ENCODE measurements at regions not wholly inside any gene's neighbourhood (a gene's known extent, or its start where the extent isn't known, plus 50 kb on each side); places are given as distances from the start of the nearest gene placed in this dataset.

- Histone ChIP-seq H3K27ac (no peak overlapping the region), H3K4me3 (no peak overlapping the region), H3K4me1 (peaks cover 24% of the 10 kb centered on the region), H3K27me3 (no peaks in the 10 kb centered on the region), H3K9me3 (no peaks in the 10 kb centered on the region), H3K36me3 (no peaks in the 10 kb centered on the region)
- no peak for TF ChIP-seq CTCF (IDR thresholded peaks at IDR 0.05)
- no peak for DNase-seq
- intact Hi-C loops (cut with DNase I), result no loop called here
- ATAC-seq, result no peak
These were observed 108.1 kb upstream of the ARHGAP28 start for GRCh38 chr18:6621437-6621836.

DNA sequence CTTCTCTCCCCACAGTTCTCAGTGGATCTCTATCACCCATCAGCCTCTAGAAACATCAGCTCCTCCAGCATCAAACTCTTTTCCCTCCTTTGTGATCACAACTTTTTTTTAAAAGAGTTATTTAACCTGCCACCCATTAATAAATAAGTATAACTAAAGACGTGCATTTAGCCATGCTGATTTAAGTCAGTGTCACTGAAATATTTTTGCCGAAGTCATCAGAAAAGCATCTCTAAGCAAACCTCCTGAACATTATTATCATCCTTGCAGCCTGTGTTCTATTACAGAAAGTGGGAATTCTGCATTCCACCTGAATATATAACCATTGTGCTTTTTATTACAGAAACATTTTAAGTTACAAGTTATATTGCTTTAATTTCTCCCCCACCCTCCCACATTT lies 106.2 kb upstream of the ARHGAP28 start:
- DNase-seq (no peak), ATAC-seq (no peak)
- Histone ChIP-seq H3K4me3 (no peak overlapping the region), H3K27me3 (no peaks in the 10 kb centered on the region), H3K36me3 (no peaks in the 10 kb centered on the region), H3K27ac (no peak overlapping the region), H3K9me3 (no peaks in the 10 kb centered on the region), H3K4me1 (peaks cover 38% of the 10 kb centered on the region)
- TF ChIP-seq CTCF (IDR thresholded peaks at IDR 0.05), result no peak
- intact Hi-C loops (cut with DNase I), result no loop called here

GRCh38 chr18:6624271-6624660 lies 105.2 kb upstream of the ARHGAP28 start:
- no peak for ATAC-seq
- no peak for DNase-seq
- no peaks in the 10 kb centered on the region for H3K27me3 ChIP-seq
- intact Hi-C loops (cut with DNase I), result no loop called here
- H3K4me3 ChIP-seq, result no peak overlapping the region
- no peak for TF ChIP-seq CTCF (IDR thresholded peaks at IDR 0.05)
- H3K4me1 ChIP-seq, result peaks cover 39% of the 10 kb centered on the region
- H3K27ac ChIP-seq, result no peak overlapping the region
- no peaks in the 10 kb centered on the region for H3K9me3 ChIP-seq
- H3K36me3 ChIP-seq, result no peaks in the 10 kb centered on the region

DNA sequence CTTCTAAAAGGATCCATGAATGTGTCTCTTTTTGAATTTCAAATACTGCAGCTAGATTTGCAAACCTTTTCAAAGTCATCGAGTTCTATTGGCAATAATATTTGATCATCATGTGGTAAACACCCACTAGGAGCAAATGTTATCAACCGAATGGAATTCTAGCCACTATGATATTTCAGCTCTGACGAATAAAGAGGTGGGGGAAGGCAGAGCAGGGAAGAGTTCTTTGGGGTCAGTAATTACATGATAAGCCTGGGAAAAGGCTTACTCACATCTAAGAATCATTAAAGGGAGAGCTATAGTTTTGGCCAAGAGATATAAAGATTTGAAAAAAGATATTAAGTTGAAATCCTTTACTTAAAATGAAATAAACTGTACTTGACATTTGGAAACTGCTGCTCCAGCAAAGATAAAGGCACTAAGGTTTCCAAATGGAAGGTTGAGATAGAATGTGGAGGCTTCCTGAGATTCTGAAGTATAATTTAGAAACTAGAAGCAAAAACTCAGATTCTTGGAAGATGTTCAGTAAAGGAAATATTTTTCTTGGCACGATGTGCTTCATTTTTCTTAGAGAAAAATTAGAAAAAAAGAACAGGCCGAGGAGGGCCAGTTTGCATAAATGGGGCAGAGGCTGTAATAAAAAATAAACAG lies 104.7 kb upstream of the ARHGAP28 start:
- Histone ChIP-seq H3K27ac (no peak overlapping the region), H3K4me1 (peaks cover 39% of the 10 kb centered on the region), H3K9me3 (no peaks in the 10 kb centered on the region), H3K36me3 (no peaks in the 10 kb centered on the region), H3K4me3 (no peak overlapping the region), H3K27me3 (no peaks in the 10 kb centered on the region)
- DNase-seq, result no peak
- no peak for ATAC-seq
- intact Hi-C loops (cut with DNase I), result no loop called here
- no peak for TF ChIP-seq CTCF (IDR thresholded peaks at IDR 0.05)

DNA sequence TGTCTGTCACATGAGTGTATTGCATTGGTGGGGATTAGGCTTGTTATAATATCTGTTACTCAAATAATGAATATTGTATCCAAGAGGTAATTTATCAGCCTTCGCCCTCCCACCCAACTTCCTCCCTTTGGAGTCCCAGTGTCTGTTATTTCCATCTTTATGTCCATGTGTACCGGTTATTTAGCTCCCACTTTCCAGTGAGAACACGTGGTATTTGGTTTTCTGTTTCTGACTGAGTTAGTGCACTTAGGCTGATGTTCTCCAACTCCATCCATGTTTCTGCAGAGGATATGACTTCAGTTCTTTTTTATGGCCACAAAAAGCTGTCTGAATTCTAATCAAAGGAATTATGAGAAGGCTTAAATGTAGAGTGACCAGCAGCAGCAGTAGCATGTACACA lies 104.0 kb upstream of the ARHGAP28 start:
- no peak overlapping the region for H3K4me3 ChIP-seq
- DNase-seq (no peak), ATAC-seq (no peak)
- no peaks in the 10 kb centered on the region for H3K9me3 ChIP-seq
- no peak overlapping the region for H3K27ac ChIP-seq
- no peak for TF ChIP-seq CTCF (IDR thresholded peaks at IDR 0.05)
- H3K27me3 ChIP-seq, result no peaks in the 10 kb centered on the region
- peaks cover 39% of the 10 kb centered on the region for H3K4me1 ChIP-seq
- intact Hi-C loops (cut with DNase I), result no loop called here
- H3K36me3 ChIP-seq, result no peaks in the 10 kb centered on the region

- no peak for TF ChIP-seq CTCF (IDR thresholded peaks at IDR 0.05)
- no peaks in the 10 kb centered on the region for H3K9me3 ChIP-seq
- no peak overlapping the region for H3K4me3 ChIP-seq
- intact Hi-C loops (cut with DNase I), result no loop called here
- peak; percentile 70 for ATAC-seq
- H3K27ac ChIP-seq, result no peak overlapping the region
- DNase-seq, result no peak
- H3K36me3 ChIP-seq, result no peaks in the 10 kb centered on the region
- H3K4me1 ChIP-seq, result peaks cover 39% of the 10 kb centered on the region
- no peaks in the 10 kb centered on the region for H3K27me3 ChIP-seq
These were observed 103.1 kb upstream of the ARHGAP28 start for GRCh38 chr18:6626457-6626856.
